Vagina (tissue), 2 donors: ENCODE measurements at regions not wholly inside any gene's neighbourhood (a gene's known extent, or its start where the extent isn't known, plus 50 kb on each side); places are given as distances from the start of the nearest gene placed in this dataset.

Experiments used
- DNase-seq, 2 donors: peaks; one replicate each; pipeline ENCODE4 v3.0.0-alpha.2; 2017; ENCODE audit errors: extremely low spot score in 2 of 2
- H3K27ac ChIP-seq: fragments of 200-600 bp; sonication (generic); one replicate; pipeline ENCODE4 v1.5.1; 2019
- H3K27me3 ChIP-seq: fragments of 200-600 bp; sonication (generic); one replicate; pipeline ENCODE4 v1.5.1; 2019
- H3K36me3 ChIP-seq, 2 donors: fragments of 200-600 bp; sonication (generic); one replicate each; pipeline ENCODE4 v1.5.1; 2017 to 2019
- H3K4me1 ChIP-seq: fragments of 200-600 bp; sonication (generic); one replicate; pipeline ENCODE4 v1.5.1; 2019
- H3K4me3 ChIP-seq, 2 donors: fragments of 200-600 bp; sonication (generic); 1 replicate in 1 of 2; 2 replicates in 1 of 2; pipeline ENCODE4 v1.5.1; 2016 to 2019
- H3K9me3 ChIP-seq: fragments of 200-600 bp; sonication (generic); one replicate; pipeline ENCODE4 v1.5.1; 2019
- CTCF ChIP-seq, 3 experiments: fragments of 450-650 bp in 2 of 3; fragments of 200-600 bp in 1 of 3; sonication (generic) in 1 of 3; IDR thresholded peaks; one replicate each; pipeline ENCODE4 v1.5.1; 2017 to 2019; ENCODE audit warnings: antibody characterized with exemption in 3 of 3, mild to moderate bottlenecking in 2 of 3, moderate library complexity in 2 of 3
- POLR2A ChIP-seq, 2 donors: fragments of 450-650 bp; IDR thresholded peaks; one replicate each; pipeline ENCODE4 v1.6.1; 2017; ENCODE audit warnings: antibody characterized with exemption in 2 of 2, mild to moderate bottlenecking in 2 of 2, moderate library complexity in 2 of 2
- POLR2AphosphoS5 ChIP-seq, 2 donors: sonication (generic); formaldehyde crosslinking; IDR thresholded peaks; one replicate each; pipeline ENCODE4 v1.9.0; 2017; ENCODE audit warnings: antibody characterized with exemption in 2 of 2, mild to moderate bottlenecking in 2 of 2, low read depth in 1 of 2; ENCODE audit not compliant: insufficient read depth in 1 of 2
- intact Hi-C: fragments of 100-400 bp; cut with DNase I; formaldehyde crosslinking; loops from one replicate; pipeline ENCODE4 v1.15.1; 2023

DNA sequence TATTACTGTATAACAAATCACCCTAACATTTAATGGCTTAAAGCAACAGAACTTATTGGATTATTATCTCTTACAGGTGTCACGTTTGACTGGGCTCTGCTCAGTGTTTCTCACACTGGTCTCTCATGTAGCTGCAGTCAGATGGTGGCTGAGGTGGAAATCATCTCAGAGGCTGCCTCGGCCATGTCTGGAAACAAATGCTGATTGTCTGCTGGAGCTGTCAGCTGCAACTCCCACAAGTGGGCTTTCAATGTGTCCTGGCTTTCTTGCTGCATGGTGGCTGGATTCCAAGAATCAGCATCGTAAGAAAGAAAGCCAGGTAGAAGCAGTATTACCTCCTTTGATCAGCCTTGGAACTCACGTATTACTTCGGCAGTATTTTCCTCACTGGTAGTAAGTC, 277.6 kb downstream of the SPANXN1 start:
- H3K9me3 ChIP-seq: no peaks in the 10 kb centered on the region
- no peak for TF ChIP-seq CTCF (IDR thresholded peaks at IDR 0.05)
- TF ChIP-seq POLR2A (IDR thresholded peaks at IDR 0.05): no peak
- TF ChIP-seq POLR2AphosphoS5 (IDR thresholded peaks at IDR 0.05; ENCODE audit: insufficient read depth in 1 of 2, low read depth in 1 of 2): no peak
- no peak for DNase-seq
- H3K27me3 ChIP-seq: no peaks in the 10 kb centered on the region
- H3K27ac ChIP-seq: no peak overlapping the region
- H3K4me3 ChIP-seq: no peak overlapping the region
- intact Hi-C loops: loop anchor here (5.0 kb wide), 1 partner anchor 1913 kb away; no protein-coding TSS in a partner anchor
- no peaks in the 10 kb centered on the region for H3K4me1 ChIP-seq
- H3K36me3 ChIP-seq: no peaks in the 10 kb centered on the region

DNA sequence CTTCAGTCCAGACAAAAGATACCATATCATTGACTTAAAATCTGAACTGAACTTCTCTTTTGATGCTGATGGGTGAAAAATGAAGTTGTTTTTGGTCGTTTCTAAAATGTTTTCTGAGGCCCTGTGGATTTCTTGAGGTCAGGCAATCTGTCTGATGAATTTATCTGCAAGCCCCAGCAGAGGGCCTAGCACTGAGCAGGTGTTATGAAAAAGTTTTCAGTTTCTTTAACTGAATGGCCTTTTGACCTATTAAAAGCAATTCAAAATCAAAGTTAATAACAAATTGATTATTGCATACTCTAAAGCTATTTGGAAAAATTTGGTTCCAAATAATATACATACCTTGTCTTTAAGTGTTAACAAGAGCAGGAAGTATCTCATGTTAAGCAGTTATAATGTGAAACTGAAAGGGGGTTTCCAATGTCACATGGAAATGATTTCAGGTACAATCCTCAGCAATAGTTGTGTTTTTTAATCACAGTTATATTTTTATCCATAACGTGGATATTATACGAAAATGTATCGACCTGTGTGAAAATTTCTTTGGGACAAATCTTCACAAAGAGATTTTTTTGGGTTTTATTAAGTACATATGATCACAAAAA, 285.0 kb downstream of the SPANXN1 start:
- intact Hi-C loops: no loop called here
- no peaks in the 10 kb centered on the region for H3K4me1 ChIP-seq

DNA sequence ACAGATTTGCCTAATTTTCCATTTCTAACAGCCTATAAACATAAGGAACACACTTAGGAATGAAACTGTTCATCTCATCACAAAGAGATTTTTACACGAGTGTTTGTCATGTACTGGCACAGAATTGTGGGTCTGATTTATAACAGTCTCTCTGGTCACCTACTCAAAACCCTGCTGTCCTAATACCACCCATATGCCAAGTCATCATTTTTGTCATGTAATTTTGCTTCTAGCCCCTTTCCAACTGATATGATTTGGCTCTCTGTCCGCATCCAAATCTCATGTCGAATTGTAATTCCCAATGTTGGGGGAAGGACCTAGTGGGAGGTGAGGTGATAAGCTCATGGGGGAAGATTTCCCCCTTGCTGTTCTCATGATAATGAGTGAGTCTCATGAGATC, 284.1 kb upstream of the SLITRK2 start:
- intact Hi-C loops: no loop called here
- no peaks in the 10 kb centered on the region for H3K27me3 ChIP-seq
- H3K9me3 ChIP-seq: no peaks in the 10 kb centered on the region
- TF ChIP-seq CTCF (IDR thresholded peaks at IDR 0.05) (no peak), POLR2A (IDR thresholded peaks at IDR 0.05) (no peak), POLR2AphosphoS5 (IDR thresholded peaks at IDR 0.05; ENCODE audit: insufficient read depth in 1 of 2, low read depth in 1 of 2) (no peak)
- no peaks in the 10 kb centered on the region for H3K4me1 ChIP-seq
- H3K36me3 ChIP-seq: no peaks in the 10 kb centered on the region
- DNase-seq: no peak
- no peak overlapping the region for H3K27ac ChIP-seq
- H3K4me3 ChIP-seq: no peak overlapping the region

More for the DNA sequence above, 285.0 kb downstream of the SPANXN1 start:
- TF ChIP-seq CTCF (IDR thresholded peaks at IDR 0.05) (no peak), POLR2AphosphoS5 (IDR thresholded peaks at IDR 0.05; ENCODE audit: insufficient read depth in 1 of 2, low read depth in 1 of 2) (no peak)
- DNase-seq: no peak
- Histone ChIP-seq H3K4me3 (no peak overlapping the region), H3K9me3 (no peaks in the 10 kb centered on the region), H3K36me3 (no peaks in the 10 kb centered on the region), H3K27ac (no peak overlapping the region), H3K27me3 (no peaks in the 10 kb centered on the region)

DNA sequence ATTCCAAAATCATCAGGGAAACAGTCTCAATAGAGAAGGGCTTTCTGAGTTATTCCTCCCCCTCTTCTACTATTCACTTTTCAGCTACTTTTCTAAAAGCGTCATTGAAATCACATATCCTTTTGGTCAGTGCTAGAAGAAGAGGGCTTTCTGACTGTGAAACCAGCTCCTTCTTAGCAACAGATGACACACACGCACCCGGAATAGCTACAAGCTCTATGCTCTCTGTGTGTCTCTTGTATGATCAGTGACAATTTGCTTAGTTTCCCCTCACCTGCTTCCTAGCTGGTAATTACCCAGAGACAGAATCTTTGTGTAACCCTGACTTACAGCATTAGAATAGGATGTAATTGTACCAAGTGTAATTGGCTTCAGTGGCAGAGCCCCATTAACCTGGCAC, 268.1 kb upstream of the SLITRK2 start:
- Histone ChIP-seq H3K4me1 (no peaks in the 10 kb centered on the region), H3K9me3 (no peaks in the 10 kb centered on the region), H3K27ac (no peak overlapping the region), H3K4me3 (no peak overlapping the region), H3K36me3 (no peaks in the 10 kb centered on the region), H3K27me3 (no peaks in the 10 kb centered on the region)
- TF ChIP-seq POLR2AphosphoS5 (IDR thresholded peaks at IDR 0.05; ENCODE audit: insufficient read depth in 1 of 2, low read depth in 1 of 2): no peak
- TF ChIP-seq CTCF (IDR thresholded peaks at IDR 0.05): no peak
- no peak for TF ChIP-seq POLR2A (IDR thresholded peaks at IDR 0.05)
- intact Hi-C loops: no loop called here
- DNase-seq: no peak

DNA sequence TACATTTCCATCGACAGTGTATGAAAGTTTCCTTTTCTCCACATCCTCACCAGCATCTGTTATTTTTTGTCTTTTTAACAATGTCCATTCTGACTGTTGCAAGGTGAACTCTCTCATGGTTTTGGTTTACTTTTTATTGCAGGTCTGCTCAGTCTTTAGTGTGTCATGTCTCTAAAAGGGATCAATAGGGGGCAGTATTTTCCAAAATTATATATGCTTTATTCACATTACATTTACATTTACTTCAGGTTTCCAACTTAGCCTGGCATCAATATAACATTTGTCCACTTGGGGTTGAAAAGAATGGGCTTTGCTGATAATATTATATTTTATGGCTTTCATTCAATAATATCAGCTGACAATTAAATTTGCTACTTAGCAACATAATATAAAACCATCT, 265.0 kb upstream of the SLITRK2 start:
- no peak for TF ChIP-seq POLR2AphosphoS5 (IDR thresholded peaks at IDR 0.05; ENCODE audit: insufficient read depth in 1 of 2, low read depth in 1 of 2)
- TF ChIP-seq POLR2A (IDR thresholded peaks at IDR 0.05): no peak
- no peak for TF ChIP-seq CTCF (IDR thresholded peaks at IDR 0.05)
- intact Hi-C loops: no loop called here
- Histone ChIP-seq H3K27ac (no peak overlapping the region), H3K4me3 (no peak overlapping the region), H3K4me1 (no peaks in the 10 kb centered on the region), H3K36me3 (no peaks in the 10 kb centered on the region), H3K27me3 (no peaks in the 10 kb centered on the region), H3K9me3 (no peaks in the 10 kb centered on the region)
- DNase-seq: no peak
